Stomach smooth muscle (tissue), 2 donors: ENCODE measurements at regions not wholly inside any gene's neighbourhood (a gene's known extent, or its start where the extent isn't known, plus 50 kb on each side); places are given as distances from the start of the nearest gene placed in this dataset.

ENCODE experiments used
- H3K27ac ChIP-seq: one replicate; pipeline ENCODE4 v1.7.0; 2013; ENCODE audit warnings: mild to moderate bottlenecking, low read length, inconsistent platforms
- H3K27me3 ChIP-seq, 2 donors: one replicate each; pipeline ENCODE4 v1.7.0; 2013; ENCODE audit warnings: low read length in 2 of 2; ENCODE audit not compliant: insufficient read depth in 2 of 2, control insufficient read depth in 1 of 2
- H3K36me3 ChIP-seq, 2 donors: one replicate each; pipeline ENCODE4 v1.7.0; 2013; ENCODE audit warnings: low read length in 2 of 2; ENCODE audit not compliant: control insufficient read depth in 2 of 2, insufficient read depth in 2 of 2
- H3K4me1 ChIP-seq: one replicate; pipeline ENCODE4 v1.7.0; 2013; ENCODE audit warnings: low read length; ENCODE audit not compliant: control insufficient read depth, insufficient read depth
- H3K4me3 ChIP-seq, 2 donors: one replicate each; pipeline ENCODE4 v1.7.0; 2013; ENCODE audit warnings: low read length in 2 of 2
- H3K9ac ChIP-seq, 2 donors: one replicate each; pipeline ENCODE4 v1.7.0; 2013; ENCODE audit warnings: low read length in 2 of 2, mild to moderate bottlenecking in 1 of 2
- H3K9me3 ChIP-seq, 2 donors: one replicate each; pipeline ENCODE4 v1.7.0; 2013; ENCODE audit warnings: low read length in 2 of 2; ENCODE audit not compliant: control insufficient read depth in 2 of 2
- donor health status: healthy.
- donor health status: Pancreatic carcinoma.

DNA sequence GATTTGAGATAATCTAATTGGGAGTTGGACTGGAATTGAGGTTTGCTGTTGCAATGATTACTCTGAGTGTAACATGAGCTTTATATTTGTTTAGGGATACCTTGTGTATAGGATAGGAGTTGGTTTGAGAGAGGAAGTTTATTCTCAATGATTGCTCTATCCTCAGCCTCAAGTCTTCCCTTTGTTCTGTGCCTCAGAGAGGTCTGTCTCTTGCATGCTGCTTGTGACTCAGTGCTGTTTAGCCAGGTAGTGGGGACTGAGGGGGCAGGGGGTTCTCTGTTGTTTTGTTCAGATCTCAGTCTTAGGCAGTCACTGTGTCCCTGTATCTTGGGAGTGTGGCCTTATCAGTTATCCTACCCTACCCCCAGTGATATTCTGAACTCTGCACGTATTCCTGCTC lies 192.1 kb downstream of the SPATA31D1 start:
- no peak overlapping the region for H3K27ac ChIP-seq
- no peak overlapping the region for H3K9ac ChIP-seq
- no peaks in the 10 kb centered on the region for H3K27me3 ChIP-seq
- no peaks in the 10 kb centered on the region for H3K4me1 ChIP-seq
- no peaks in the 10 kb centered on the region for H3K9me3 ChIP-seq
- no peaks in the 10 kb centered on the region for H3K36me3 ChIP-seq
- no peak overlapping the region for H3K4me3 ChIP-seq

DNA sequence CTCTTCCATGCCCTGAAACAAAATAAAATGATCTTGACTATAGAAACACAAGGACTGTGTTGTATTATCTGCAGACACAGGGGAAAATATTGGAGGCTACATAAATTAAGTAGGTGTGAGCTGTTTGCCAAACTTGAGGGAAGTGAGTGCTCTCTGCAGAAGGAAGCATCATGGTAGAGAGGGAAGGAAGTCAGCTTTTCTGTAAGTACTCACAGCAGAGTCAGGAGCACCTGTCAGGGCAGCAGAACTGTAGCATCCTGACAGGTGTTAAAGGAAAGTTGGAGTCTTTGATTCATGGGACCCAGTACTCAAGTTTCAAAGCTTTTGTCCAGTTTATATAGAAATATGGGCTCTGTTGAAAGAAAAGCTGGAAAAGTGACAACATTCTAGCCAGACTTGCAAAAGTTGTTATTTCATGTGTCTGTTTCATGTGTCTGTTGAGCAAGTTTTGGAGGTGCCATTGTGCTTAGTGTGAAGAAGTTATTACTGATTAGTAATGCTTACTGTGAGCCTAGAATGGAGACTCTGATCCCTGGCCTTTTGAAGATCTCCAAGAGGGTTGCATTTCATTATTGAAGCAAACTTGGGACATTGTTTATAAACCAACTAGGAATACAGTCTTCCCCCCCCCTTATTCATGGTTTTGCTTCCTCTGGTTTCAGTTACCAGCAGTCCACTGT lies 194.7 kb downstream of the SPATA31D1 start:
- H3K9me3 ChIP-seq, result no peaks in the 10 kb centered on the region

DNA sequence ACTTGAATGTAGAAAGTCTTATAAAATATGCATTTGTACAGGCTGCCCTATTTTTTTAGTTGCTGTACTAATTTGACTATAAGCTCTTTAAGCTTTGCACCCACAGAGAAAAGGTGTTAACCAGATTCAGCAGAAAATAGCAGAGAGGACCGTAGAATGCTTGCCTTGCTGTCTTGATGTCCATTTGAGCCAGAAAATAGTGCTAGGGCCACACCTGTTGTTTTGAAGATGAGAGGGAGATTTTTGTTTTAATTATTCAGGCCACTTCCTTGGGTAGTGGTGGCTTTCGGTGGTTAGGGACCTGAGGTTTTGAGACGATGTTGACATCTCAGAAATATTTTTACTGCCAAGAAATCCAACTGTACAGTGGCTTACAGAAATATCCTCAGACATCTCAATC lies 196.0 kb downstream of the SPATA31D1 start:
- H3K4me1 ChIP-seq, result no peaks in the 10 kb centered on the region
- no peaks in the 10 kb centered on the region for H3K9me3 ChIP-seq
- H3K9ac ChIP-seq, result no peak overlapping the region
- no peak overlapping the region for H3K4me3 ChIP-seq
- H3K27ac ChIP-seq, result no peak overlapping the region
- H3K27me3 ChIP-seq, result no peaks in the 10 kb centered on the region
- H3K36me3 ChIP-seq, result no peaks in the 10 kb centered on the region

More for the DNA sequence above, 194.7 kb downstream of the SPATA31D1 start:
- Histone ChIP-seq H3K27me3 (no peaks in the 10 kb centered on the region), H3K27ac (no peak overlapping the region), H3K9ac (no peak overlapping the region), H3K36me3 (no peaks in the 10 kb centered on the region), H3K4me3 (no peak overlapping the region), H3K4me1 (no peaks in the 10 kb centered on the region)

DNA sequence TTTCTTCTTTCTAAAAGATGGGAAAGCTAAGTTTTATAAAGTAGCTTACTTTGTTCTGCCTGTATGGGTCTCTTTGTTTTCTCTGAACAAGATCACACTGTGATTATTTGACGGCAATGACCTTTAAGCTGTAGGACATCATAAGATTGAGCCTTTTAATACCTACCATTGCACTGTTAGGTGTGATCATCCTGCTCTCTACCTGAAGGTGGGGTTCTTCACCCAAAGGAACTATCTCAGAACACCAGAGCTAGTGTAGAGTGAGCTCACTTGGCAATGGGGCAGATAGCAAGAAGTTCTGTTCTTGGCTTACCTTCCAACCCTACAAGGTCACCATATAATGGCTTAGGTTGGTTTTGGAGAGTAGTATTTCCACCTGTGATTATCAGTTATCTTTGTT lies 200.2 kb downstream of the SPATA31D1 start:
- H3K27me3 ChIP-seq, result no peaks in the 10 kb centered on the region
- H3K4me1 ChIP-seq, result no peaks in the 10 kb centered on the region
- no peak overlapping the region for H3K9ac ChIP-seq
- H3K4me3 ChIP-seq, result no peak overlapping the region
- no peak overlapping the region for H3K27ac ChIP-seq
- H3K9me3 ChIP-seq, result no peaks in the 10 kb centered on the region
- no peaks in the 10 kb centered on the region for H3K36me3 ChIP-seq

DNA sequence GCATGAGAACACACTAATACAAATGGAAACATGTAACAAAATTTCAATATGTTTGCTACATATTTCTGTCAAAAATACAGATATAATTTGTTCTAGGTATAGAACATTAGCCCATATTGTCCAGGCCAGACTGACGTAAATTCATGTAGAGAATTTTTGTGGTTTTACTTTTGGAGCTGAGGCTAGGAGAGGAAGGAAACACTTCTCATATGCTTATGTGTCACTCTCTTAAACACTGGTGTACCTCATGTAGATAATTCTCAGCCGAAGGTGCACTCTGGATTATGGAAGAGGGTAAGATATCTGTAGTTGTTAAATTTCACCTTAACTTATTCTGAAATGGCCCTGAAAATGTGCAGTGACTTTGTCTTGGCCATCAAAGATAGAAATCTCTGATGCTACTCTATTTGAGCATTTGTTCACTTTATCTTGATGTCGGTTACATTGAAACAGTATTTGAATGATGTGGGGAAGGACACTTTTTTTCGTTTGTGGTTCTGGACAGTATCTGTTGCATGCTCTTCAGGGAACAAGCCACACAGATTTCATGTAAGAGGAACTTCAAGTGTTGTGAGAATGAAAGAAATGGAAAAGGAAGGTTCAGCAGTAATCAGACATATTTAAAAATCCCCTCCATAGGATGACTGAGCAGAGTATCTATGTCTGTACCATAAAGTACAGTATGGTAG lies 202.7 kb downstream of the SPATA31D1 start:
- no peak overlapping the region for H3K4me3 ChIP-seq
- no peak overlapping the region for H3K9ac ChIP-seq
- H3K36me3 ChIP-seq, result no peaks in the 10 kb centered on the region
- H3K9me3 ChIP-seq, result no peaks in the 10 kb centered on the region
- no peaks in the 10 kb centered on the region for H3K27me3 ChIP-seq
- H3K27ac ChIP-seq, result no peak overlapping the region
- no peaks in the 10 kb centered on the region for H3K4me1 ChIP-seq

DNA sequence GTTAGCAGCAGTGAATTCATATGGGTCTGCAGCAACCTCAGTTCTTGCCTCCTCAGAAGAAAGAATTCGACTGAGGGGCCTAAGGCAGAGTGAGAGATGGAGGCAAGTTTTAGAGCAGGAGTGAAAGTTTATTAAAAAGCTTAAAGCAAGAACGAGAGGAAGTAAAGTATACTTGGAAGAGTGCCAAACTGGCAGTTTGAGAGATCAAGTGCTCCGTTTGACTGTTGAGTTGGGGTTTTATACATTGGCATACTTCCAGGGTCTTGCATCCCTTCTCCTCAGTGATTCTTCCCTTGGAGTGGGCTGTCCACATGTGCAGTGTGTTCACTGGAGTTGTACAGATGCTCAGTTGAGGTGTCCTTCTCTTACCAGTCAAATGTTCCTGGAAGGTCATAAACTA lies 203.6 kb downstream of the SPATA31D1 start:
- Histone ChIP-seq H3K4me3 (no peak overlapping the region), H3K27ac (no peak overlapping the region), H3K9ac (no peak overlapping the region), H3K36me3 (no peaks in the 10 kb centered on the region), H3K27me3 (no peaks in the 10 kb centered on the region), H3K4me1 (no peaks in the 10 kb centered on the region), H3K9me3 (no peaks in the 10 kb centered on the region)

DNA sequence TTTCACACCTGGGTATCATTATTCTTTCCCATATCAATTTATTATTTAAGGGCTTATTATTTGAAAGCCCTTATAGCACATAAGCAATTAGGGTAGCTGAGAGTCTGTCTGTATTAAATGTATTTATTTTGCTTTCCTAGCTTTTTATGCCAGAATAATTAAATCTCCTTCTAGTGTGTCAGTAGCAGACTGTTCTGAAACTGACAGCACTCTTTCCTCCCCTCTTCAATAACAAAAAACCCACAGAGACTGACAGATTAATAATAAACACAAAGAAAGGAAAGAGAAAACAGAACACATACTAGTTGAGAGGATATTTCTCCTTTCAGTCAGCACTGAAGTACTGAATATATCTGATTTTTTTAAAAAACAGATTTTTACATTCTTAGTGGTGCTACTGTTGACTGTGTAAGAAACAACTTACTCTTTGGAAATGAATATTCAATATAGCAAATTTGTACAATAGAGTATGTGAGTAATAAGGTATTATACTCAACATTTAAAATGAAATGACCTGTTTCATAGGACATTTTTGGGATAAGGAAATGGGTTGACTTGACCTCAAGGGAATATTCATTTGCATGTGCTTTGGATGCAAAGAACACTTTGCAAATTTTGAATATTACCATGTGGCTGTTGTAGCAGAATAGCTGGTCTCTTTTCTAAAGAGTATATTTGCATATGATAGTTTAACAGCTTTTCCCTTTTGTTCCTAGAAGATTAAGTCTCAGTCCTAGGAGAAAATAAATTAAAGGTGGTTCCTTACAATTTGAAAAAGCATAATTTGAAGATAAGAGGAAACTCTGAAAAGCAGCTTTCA lies 208.3 kb downstream of the SPATA31D1 start:
- no peak overlapping the region for H3K4me3 ChIP-seq
- H3K27ac ChIP-seq, result no peak overlapping the region
- H3K9ac ChIP-seq, result no peak overlapping the region
- H3K27me3 ChIP-seq, result no peaks in the 10 kb centered on the region
- H3K4me1 ChIP-seq, result no peaks in the 10 kb centered on the region
- no peaks in the 10 kb centered on the region for H3K36me3 ChIP-seq
- no peaks in the 10 kb centered on the region for H3K9me3 ChIP-seq

DNA sequence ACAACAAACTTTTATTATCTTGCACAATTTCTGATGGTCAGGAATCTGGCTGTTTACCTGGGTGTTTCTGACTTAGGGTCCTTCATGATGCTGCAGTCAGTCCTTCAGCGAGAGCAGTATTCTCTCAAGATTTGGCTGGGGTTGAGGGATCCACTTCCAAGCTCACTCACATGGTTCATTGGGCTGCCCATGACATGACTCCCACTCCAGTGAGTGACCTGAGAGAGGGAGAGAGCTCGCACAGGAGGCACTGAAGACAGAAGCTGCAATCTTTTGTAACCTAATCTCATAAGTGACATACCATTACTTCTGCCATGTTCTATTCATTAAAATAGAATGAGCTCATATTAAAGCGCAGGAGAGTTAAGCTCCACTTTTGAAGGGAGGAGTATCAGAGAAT lies 212.6 kb downstream of the SPATA31D1 start:
- Histone ChIP-seq H3K4me1 (no peaks in the 10 kb centered on the region), H3K36me3 (no peaks in the 10 kb centered on the region), H3K4me3 (no peak overlapping the region), H3K27me3 (no peaks in the 10 kb centered on the region), H3K9me3 (no peaks in the 10 kb centered on the region), H3K9ac (no peak overlapping the region), H3K27ac (no peak overlapping the region)

DNA sequence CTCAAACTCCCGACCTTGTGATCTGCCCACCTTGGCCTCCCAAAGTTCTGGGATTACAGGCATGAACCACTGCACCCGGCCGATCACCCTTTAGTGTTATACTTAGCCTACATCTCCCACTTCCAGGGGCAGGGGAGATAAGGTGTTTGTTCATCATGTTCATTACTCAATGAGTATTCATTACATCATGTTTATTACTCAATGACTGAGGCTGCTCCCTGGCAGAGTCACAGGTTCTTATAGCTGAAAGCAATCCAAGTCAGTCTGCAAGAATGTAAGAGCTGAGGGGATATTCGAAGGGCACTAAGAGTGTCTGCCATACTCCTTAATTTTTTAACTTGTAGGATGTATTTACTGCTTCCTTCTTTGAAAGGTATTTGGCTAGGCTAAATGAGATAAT lies 214.2 kb downstream of the SPATA31D1 start:
- Histone ChIP-seq H3K27me3 (no peaks in the 10 kb centered on the region), H3K9ac (no peak overlapping the region), H3K36me3 (no peaks in the 10 kb centered on the region), H3K9me3 (no peaks in the 10 kb centered on the region), H3K27ac (no peak overlapping the region), H3K4me1 (no peaks in the 10 kb centered on the region), H3K4me3 (no peak overlapping the region)

DNA sequence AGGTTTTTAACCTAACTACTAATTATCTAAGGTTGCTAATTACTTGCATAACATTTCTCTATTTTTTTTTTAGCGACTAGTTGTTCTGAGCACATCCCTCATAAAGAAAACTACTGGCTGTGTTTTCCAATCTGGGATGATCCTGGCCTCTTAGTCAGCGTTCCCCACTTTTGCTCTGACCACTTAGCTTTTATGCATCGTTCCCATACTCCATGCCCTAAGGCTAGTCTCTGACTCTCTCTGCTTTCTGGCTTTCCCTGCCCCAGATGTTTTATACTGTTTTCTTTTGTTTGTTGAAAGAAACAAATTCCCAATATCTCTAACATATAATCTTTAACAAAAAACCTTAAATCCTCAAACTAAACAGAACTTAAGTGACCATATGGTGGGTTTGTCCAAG lies 217.9 kb downstream of the SPATA31D1 start:
- H3K27me3 ChIP-seq, result no peaks in the 10 kb centered on the region
- peaks cover 0 to 2% of the 10 kb centered on the region in 2 donors for H3K9me3 ChIP-seq
- no peaks in the 10 kb centered on the region for H3K36me3 ChIP-seq
- no peaks in the 10 kb centered on the region for H3K4me1 ChIP-seq
- H3K27ac ChIP-seq, result no peak overlapping the region
- no peak overlapping the region for H3K4me3 ChIP-seq
- no peak overlapping the region for H3K9ac ChIP-seq
